ENCODE measurements at regions not wholly inside any gene's neighbourhood (a gene's known extent, or its start where the extent isn't known, plus 50 kb on each side); places are given as distances from the start of the nearest gene placed in this dataset.
"Not testable (repeated sequence)": the region's sequence is repeated elsewhere in the genome, so short reads cannot be mapped to it uniquely, and the experiment has no call there.

DNA sequence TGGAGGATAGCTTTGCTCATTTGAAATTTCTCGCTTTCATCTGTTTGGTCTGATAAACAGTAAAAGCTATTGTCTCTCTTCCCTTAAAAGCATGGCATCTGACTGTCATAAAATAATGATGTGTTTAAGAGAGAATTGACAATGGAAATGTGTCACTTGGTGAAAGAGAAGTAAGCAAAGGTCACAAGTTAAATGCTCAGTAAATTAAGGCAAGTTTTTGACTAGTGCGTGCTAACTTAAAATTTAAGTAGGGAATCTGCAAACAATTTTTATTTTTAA is 161.6 kb upstream of the ANKRD50 start:
- DNase-seq = no peak

DNA sequence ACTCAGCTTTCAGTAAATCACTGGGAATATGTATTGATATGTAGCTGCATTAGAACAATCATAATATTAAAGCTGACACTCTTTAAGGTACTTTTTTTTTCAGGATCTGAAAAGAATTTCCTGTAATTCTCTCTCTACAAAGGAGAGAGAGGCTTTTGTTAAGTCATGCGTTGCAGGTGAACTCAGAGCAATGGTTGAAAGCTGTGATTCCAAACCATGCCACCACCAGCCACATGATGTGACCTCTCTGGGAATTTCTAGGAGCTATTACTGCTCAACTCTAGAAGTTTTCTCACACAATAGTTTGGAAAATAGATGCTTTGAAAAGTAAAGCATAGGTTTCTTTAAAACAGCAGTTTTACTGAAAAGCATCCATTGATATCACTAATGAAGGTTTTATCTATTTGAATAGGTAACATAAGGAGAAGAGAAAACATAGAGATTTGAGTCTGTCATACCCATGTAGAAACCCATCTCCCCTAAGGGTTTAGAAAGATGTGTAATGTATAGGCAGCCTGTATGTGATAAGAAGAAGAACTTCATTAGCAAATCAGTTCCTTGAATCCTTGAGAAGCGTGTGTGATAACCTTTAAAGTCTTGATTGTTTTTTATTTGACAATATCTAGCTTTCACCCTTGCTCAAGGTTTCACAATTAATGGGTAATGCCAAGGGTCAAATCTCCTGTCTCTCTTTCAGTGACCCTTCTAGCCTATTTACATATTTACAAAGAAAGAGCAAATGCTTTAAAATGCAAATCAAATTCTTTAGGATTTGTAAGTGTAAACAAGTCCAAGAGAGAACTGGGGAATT is 161.0 kb upstream of the ANKRD50 start:
- no peak for DNase-seq

GRCh38 chr4:124872659-124873058 is 160.1 kb upstream of the ANKRD50 start:
- DNase-seq = no peak

DNA sequence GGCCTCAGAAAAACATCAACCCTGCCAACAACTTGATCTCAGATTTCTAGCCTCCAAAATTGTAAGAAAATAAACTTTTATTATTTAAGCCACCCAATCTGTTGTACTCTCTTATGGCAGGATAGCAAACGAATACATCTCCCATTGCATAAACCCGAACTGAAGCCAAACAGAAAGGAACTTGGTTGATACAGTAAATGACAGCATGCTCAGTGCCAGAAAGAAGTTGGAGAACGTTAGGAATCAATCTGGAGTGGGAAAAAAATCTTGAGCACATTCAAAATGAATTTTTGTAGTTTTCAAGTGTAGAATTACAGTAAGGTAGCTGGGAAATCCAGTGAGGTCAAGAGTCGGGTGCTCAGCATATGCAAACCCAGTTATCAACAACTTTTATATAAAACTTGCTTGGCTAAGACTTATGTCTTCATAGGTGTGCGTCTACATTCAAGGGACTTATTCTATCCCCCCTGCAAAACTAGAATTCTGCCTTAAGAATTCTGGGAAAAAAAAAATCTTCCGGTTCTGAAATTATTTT is 157.5 kb upstream of the ANKRD50 start:
- no peak for DNase-seq

DNA sequence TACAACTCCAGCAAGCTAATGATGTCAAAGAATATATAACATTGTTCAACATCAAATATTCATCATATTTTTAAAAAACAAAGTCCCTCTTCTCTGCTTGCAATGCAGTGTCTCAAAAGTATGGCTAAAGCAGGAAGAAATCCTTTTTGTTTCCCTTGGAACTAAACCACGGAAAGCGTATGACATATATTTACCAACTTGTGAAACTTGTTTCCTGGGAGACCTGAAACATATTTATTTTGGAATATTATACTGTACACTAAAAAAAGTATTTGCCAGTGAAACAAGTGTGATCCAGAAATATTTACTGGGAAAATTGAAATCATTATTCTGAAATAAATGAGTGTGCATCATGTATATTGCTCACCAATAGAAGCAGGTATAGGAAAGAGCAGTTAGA is 156.0 kb upstream of the ANKRD50 start:
- no peak for DNase-seq

DNA sequence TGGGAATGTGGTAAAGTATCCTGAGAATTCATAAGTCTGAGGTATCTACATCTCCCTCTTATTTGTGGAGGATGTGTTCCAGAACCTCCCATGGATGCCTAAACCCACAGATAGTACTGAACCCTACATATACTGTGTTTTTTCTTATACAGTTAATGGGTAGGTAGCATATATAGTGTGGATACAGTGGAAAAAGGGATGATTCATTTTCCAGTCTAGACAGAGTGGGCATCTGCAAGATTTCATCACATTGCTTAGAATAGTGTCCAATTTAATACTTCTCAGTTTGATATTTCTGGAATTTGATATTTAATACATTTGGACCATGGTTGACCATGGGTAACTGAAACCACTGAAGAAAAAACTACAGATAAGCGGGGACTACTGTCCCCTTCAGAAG is 155.0 kb upstream of the ANKRD50 start:
- DNase-seq = peak; percentile 44

GRCh38 chr4:124866301-124866700 is 153.8 kb upstream of the ANKRD50 start:
- DNase-seq = peak; percentile 28

GRCh38 chr4:124863040-124863545 is 150.6 kb upstream of the ANKRD50 start:
- DNase-seq = no peak

DNA sequence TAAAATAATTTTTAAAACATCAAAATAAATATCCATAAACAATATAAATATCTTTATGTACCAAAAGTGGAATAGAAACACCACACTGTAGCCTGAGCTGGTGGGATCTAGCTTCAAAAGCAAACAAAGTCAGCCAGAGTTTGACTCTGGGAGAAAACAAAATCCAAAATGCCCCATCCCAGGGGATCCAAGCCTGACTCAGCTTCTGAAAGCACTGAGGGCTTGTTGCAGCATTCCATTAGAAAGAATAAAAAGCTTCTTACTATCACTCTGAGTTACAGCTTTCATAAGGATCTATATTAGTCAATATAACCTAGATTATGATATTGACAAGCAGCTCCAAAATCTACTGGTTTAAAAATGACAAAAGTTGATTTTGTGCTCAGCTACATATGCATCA is 149.7 kb upstream of the ANKRD50 start:
- DNase-seq = peak; percentile 31

DNA sequence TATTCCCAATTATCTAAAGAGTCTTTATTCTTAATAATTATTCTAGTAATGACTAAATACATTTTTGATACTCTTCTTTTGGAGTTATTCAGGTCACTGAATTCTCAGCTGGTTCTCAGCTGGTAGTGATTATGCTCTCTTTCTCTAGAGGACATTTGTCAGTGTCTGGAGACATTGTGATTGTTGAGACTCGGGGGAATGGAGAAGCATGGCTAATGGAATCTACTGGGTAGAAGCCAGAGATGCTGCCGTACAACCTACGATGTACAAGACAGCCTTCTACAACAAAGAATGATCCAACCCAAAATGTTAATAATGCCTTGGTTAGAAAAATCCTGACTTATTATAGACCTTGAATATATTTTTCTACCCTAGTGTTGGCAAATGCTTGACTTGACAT is 149.2 kb upstream of the ANKRD50 start:
- peak; percentile 23 for DNase-seq

DNA sequence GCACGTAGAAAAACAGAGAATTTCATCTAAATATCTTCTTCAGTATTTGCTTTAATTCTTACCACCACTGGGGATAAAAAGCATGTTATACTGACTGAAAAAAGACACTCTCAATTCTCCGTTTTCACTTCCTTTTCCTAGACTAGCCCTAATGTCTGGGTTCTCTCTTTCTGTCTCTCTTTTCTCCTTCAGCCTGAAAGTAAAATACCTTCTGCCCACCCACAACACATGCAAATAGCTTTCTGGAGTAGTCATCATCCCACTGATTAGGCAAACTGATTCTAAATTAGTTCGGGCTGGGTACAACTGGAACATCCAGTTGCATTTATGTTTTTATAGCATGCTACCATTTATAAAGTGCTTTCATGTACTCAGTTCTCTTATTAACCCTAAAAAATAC is 142.4 kb upstream of the ANKRD50 start:
- DNase-seq = peak; percentile 52

DNA sequence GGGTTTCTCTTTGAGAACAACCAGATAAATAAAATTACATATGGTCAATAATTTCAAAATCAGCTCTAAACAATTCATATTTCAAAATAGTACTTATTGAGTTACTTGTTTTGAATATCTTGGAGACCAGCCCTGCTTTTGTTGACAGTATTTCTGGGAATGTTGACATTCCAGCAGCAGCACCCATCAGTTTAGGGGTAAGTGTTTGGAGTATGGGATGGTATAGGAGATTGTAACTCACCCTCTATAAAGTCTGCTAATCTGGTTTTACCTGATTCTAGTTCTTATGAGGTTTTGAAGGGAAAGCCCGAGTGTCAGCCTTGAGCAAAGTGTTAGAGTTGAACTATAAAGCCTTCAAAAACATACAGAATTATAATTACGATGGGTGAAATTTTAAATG is 139.2 kb upstream of the ANKRD50 start:
- no peak for DNase-seq

- DNase-seq = no peak
Measured at GRCh38 chr4:124846306-124846705, 133.8 kb upstream of the ANKRD50 start.

GRCh38 chr4:124839786-124840390 is 127.4 kb upstream of the ANKRD50 start:
- DNase-seq = no peak

GRCh38 chr4:124833831-124834505 is 121.4 kb upstream of the ANKRD50 start:
- no peak for DNase-seq

GRCh38 chr4:124828382-124828781 is 115.8 kb upstream of the ANKRD50 start:
- no peak for DNase-seq

DNA sequence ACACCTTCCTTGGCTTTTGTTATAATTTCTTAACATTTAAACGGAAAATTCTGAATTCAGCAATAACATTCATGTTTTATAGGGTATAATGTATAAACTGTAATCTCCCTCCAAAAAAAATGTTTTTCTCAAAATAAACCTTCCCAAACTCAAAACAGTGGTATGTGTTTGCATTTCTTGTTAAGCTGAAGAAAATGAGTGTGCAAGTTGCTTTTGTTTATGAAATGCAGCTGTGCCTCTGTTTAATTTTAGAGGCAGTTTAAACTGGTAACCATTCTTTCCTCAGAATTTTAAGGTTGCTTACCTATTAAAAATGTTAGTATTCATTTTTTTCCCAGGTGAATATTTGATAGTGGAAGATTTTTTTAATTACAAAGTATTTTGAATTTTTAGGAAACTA is 105.0 kb upstream of the ANKRD50 start:
- no peak for DNase-seq

- DNase-seq = not testable (repeated sequence)
Measured at GRCh38 chr4:124812203-124812602, 99.7 kb upstream of the ANKRD50 start.

DNA sequence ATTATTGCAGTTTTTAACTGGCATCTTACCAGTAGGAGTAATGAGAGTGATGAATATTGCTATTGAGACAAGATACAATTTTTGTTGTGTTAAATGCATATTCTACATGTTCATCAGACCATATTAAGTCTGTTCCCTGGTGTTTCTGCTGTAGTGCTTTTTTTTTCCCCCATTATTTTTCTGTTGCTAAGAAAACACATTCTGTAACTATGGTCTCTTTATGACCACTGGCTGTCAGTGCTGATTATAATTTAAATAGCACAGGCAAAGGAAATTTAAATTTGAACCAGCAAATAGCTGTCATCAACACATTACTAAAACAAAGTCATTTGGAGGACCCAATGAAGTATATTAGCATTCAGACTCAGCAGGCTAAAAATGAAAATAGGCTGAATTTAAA is 98.3 kb upstream of the ANKRD50 start:
- DNase-seq = no peak

- no peak for DNase-seq
Measured at GRCh38 chr4:124807421-124807820, 94.9 kb upstream of the ANKRD50 start.

GRCh38 chr4:124806403-124806802 is 93.9 kb upstream of the ANKRD50 start:
- peak; percentile 39 for DNase-seq

- DNase-seq = peak; percentile 42
Measured at GRCh38 chr4:124804584-124804983, 92.1 kb upstream of the ANKRD50 start.

- DNase-seq = no peak
Measured at GRCh38 chr4:124804041-124804440, 91.5 kb upstream of the ANKRD50 start.

GRCh38 chr4:124803641-124804040 is 91.1 kb upstream of the ANKRD50 start:
- peak; percentile 12 for DNase-seq
